Osteoblast (primary cell): ENCODE measurements at regions not wholly inside any gene's neighbourhood (a gene's known extent, or its start where the extent isn't known, plus 50 kb on each side); places are given as distances from the start of the nearest gene placed in this dataset.
"Not testable (repeated sequence)": the region's sequence is repeated elsewhere in the genome, so short reads cannot be mapped to it uniquely, and the experiment has no call there.

Experiments
- DNase-seq: peaks from one replicate; pipeline ENCODE4 v3.0.0; 2011; ENCODE audit warnings: low spot score, mixed read lengths; ENCODE audit not compliant: insufficient read length; ENCODE audit errors: missing footprints
- H2AFZ ChIP-seq: 2 replicates; pipeline ENCODE4 v1.6.0; 2011; ENCODE audit warnings: mild to moderate bottlenecking, low read length
- H3K27ac ChIP-seq: 2 replicates; pipeline ENCODE4 v1.5.1; 2011; ENCODE audit warnings: mild to moderate bottlenecking, low read depth, low read length, moderate library complexity
- H3K27me3 ChIP-seq: 2 replicates; pipeline ENCODE4 v1.6.0; 2012; ENCODE audit warnings: mild to moderate bottlenecking, control low read depth, inconsistent platforms, low read length, moderate library complexity; ENCODE audit not compliant: insufficient read depth
- H3K36me3 ChIP-seq: 2 replicates; pipeline ENCODE4 v1.5.1; 2011; ENCODE audit warnings: mild to moderate bottlenecking, low read length, control low read depth, moderate library complexity; ENCODE audit not compliant: insufficient read depth
- H3K4me1 ChIP-seq: 2 replicates; pipeline ENCODE4 v1.5.1; 2011; ENCODE audit warnings: mild to moderate bottlenecking, low read length, control low read depth, moderate library complexity; ENCODE audit not compliant: insufficient read depth
- H3K4me2 ChIP-seq: 2 replicates; pipeline ENCODE4 v1.6.0; 2011; ENCODE audit warnings: mild to moderate bottlenecking, low read length; ENCODE audit not compliant: insufficient read depth
- H3K4me3 ChIP-seq: fragments of 200-600 bp; sonication (generic); 3 replicates; pipeline ENCODE4 v1.5.1; 2012; ENCODE audit warnings: mild to moderate bottlenecking, low read length, inconsistent platforms; ENCODE audit not compliant: insufficient read depth
- H3K79me2 ChIP-seq: 2 replicates; pipeline ENCODE4 v1.6.0; 2012; ENCODE audit warnings: mild to moderate bottlenecking, low read length, control low read depth, inconsistent platforms; ENCODE audit not compliant: insufficient read depth
- H3K9me3 ChIP-seq: 2 replicates; pipeline ENCODE4 v1.5.1; 2011; ENCODE audit warnings: low read depth, low read length, control low read depth
- H4K20me1 ChIP-seq: 2 replicates; pipeline ENCODE4 v1.6.0; 2012; ENCODE audit warnings: mild to moderate bottlenecking, low read length, control low read depth; ENCODE audit not compliant: insufficient read depth

- not testable (repeated sequence) for H3K4me2 ChIP-seq, H3K36me3 ChIP-seq, H3K27me3 ChIP-seq, H3K27ac ChIP-seq, H3K4me3 ChIP-seq, H4K20me1 ChIP-seq, H3K4me1 ChIP-seq, H3K79me2 ChIP-seq, H2AFZ ChIP-seq, DNase-seq
- H3K9me3 ChIP-seq, result peaks cover 13% of the 10 kb centered on the region
These were observed 1507.7 kb upstream of the TPTE start for GRCh38 chr21:9013502-9014242.

- H3K27ac ChIP-seq, H3K36me3 ChIP-seq, H4K20me1 ChIP-seq, H3K4me3 ChIP-seq, H3K27me3 ChIP-seq, H3K4me1 ChIP-seq, H2AFZ ChIP-seq, DNase-seq, H3K4me2 ChIP-seq, H3K79me2 ChIP-seq, H3K9me3 ChIP-seq: not testable (repeated sequence)
These were observed 1507.1 kb upstream of the TPTE start for GRCh38 chr21:9014243-9014734.

- peak; percentile 78 for DNase-seq
- not testable (repeated sequence) for H3K27me3 ChIP-seq, H4K20me1 ChIP-seq, H3K9me3 ChIP-seq, H3K36me3 ChIP-seq, H3K4me2 ChIP-seq, H3K4me1 ChIP-seq, H3K79me2 ChIP-seq, H3K4me3 ChIP-seq, H2AFZ ChIP-seq, H3K27ac ChIP-seq
These were observed 1505.7 kb upstream of the TPTE start for GRCh38 chr21:9015483-9016197.

- H3K27ac ChIP-seq, H3K4me2 ChIP-seq, DNase-seq, H3K36me3 ChIP-seq, H3K4me3 ChIP-seq, H2AFZ ChIP-seq, H3K27me3 ChIP-seq, H3K4me1 ChIP-seq, H3K9me3 ChIP-seq, H3K79me2 ChIP-seq, H4K20me1 ChIP-seq: not testable (repeated sequence)
These were observed 1504.2 kb upstream of the TPTE start for GRCh38 chr21:9017206-9017605.

GRCh38 chr21:9018731-9019253 lies 1502.6 kb upstream of the TPTE start:
- H3K79me2 ChIP-seq, H2AFZ ChIP-seq, H3K36me3 ChIP-seq, H3K4me1 ChIP-seq, H3K4me3 ChIP-seq, H3K4me2 ChIP-seq, H3K9me3 ChIP-seq, H3K27ac ChIP-seq, H3K27me3 ChIP-seq, DNase-seq, H4K20me1 ChIP-seq: not testable (repeated sequence)

- H4K20me1 ChIP-seq, H2AFZ ChIP-seq, DNase-seq, H3K9me3 ChIP-seq, H3K27me3 ChIP-seq, H3K4me3 ChIP-seq, H3K4me2 ChIP-seq, H3K79me2 ChIP-seq, H3K27ac ChIP-seq, H3K36me3 ChIP-seq, H3K4me1 ChIP-seq: not testable (repeated sequence)
These were observed 1497.2 kb upstream of the TPTE start for GRCh38 chr21:9024006-9024767.

- H3K9me3 ChIP-seq, H3K4me3 ChIP-seq: not testable (repeated sequence)
These were observed 1494.5 kb upstream of the TPTE start for GRCh38 chr21:9026729-9027416.

GRCh38 chr21:9027417-9027800 lies 1494.0 kb upstream of the TPTE start:
- not testable (repeated sequence) for H3K27me3 ChIP-seq, DNase-seq, H3K4me3 ChIP-seq, H4K20me1 ChIP-seq, H3K9me3 ChIP-seq, H3K4me2 ChIP-seq, H3K27ac ChIP-seq, H3K4me1 ChIP-seq, H3K36me3 ChIP-seq, H2AFZ ChIP-seq, H3K79me2 ChIP-seq

More at GRCh38 chr21:9026729-9027416, 1494.5 kb upstream of the TPTE start:
- H3K36me3 ChIP-seq, H3K27ac ChIP-seq, H3K27me3 ChIP-seq, H2AFZ ChIP-seq, H3K4me2 ChIP-seq, H3K4me1 ChIP-seq, H3K79me2 ChIP-seq, H4K20me1 ChIP-seq, DNase-seq: not testable (repeated sequence)
